LNCaP clone FGC (cell line): ENCODE measurements at regions not wholly inside any gene's neighbourhood (a gene's known extent, or its start where the extent isn't known, plus 50 kb on each side); places are given as distances from the start of the nearest gene placed in this dataset.

ENCODE experiments used
- DNase-seq: peaks from one replicate; pipeline ENCODE4 v3.0.0-alpha.2; 2011; ENCODE audit warnings: low read depth
- H3K4me3 ChIP-seq: 2 replicates; pipeline ENCODE4 v1.5.1; 2011; ENCODE audit warnings: mild to moderate bottlenecking, low read depth, low read length, control low read depth
- CTCF ChIP-seq: IDR thresholded peaks from 2 replicates; pipeline ENCODE4 v1.5.1; 2012; ENCODE audit warnings: mild to moderate bottlenecking; ENCODE audit not compliant: control insufficient read depth, insufficient read depth; ENCODE audit errors: extremely low read depth

GRCh38 chr13:65470781-65471180 is 1759.4 kb downstream of the PCDH9 start:
- no peak for TF ChIP-seq CTCF
- DNase-seq: no peak
- no peak overlapping the region for H3K4me3 ChIP-seq

- no peak for DNase-seq
- TF ChIP-seq CTCF: no peak
- H3K4me3 ChIP-seq: no peak overlapping the region
Observed at GRCh38 chr13:65468628-65469027, 1761.5 kb downstream of the PCDH9 start.

DNA sequence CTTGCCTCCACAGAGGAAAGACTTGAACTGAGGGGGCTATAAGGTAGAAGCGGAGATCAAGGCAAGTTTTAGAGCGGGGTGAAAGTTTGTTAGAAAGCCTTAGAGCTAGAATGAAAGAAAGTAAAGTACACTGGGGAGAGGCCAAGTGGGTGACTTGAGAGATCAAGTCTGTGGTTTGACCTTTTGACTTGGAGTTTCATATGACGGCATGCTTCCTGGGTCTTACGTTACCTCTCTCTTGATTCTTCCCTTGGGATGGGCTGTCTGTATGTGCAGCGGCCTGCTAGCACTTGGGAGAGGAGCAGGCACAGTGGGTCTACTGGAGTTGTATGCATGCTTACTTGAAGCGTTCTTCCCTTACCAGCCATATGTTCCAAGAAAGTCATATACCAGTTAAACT is 1768.5 kb downstream of the PCDH9 start:
- no peak for TF ChIP-seq CTCF
- H3K4me3 ChIP-seq: no peak overlapping the region
- no peak for DNase-seq

- no peak overlapping the region for H3K4me3 ChIP-seq
- no peak for DNase-seq
Observed at GRCh38 chr13:65460136-65460535, 1770.0 kb downstream of the PCDH9 start.

GRCh38 chr13:65456150-65456912 is 1773.8 kb downstream of the PCDH9 start:
- TF ChIP-seq CTCF: no peak
- DNase-seq: no peak
- no peak overlapping the region for H3K4me3 ChIP-seq

More at GRCh38 chr13:65460136-65460535, 1770.0 kb downstream of the PCDH9 start:
- TF ChIP-seq CTCF: no peak

DNA sequence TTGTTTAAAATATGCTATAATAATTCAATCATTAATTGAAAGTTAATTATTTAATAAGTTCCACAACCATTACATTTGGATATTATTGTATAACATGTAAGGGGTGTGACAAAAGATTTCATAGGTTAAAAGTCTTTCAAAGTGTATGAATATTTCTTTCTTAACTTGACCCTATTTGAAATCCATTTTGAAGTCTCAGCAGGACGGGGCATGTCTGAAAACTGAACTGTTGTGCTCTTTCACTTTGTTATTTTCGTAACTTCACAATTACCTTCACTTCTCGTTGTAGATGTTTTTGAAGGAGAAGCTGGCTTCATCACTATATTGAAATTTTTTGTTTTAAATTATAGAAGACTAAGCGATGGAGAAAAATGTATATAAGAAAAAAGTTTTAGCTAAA is 1775.7 kb downstream of the PCDH9 start:
- no peak for TF ChIP-seq CTCF
- no peak for DNase-seq
- H3K4me3 ChIP-seq: no peak overlapping the region

- no peak for DNase-seq
Observed at GRCh38 chr13:65453982-65454381, 1776.2 kb downstream of the PCDH9 start.

More at GRCh38 chr13:65453982-65454381, 1776.2 kb downstream of the PCDH9 start:
- no peak overlapping the region for H3K4me3 ChIP-seq
- no peak for TF ChIP-seq CTCF
